K562 (cell line): ENCODE measurements at regions not wholly inside any gene's neighbourhood (a gene's known extent, or its start where the extent isn't known, plus 50 kb on each side); places are given as distances from the start of the nearest gene placed in this dataset.
A peak's percentile ranks its signal among the peaks of the same experiment; 100 is the strongest.

Source experiments
- DACH1 ChIP-seq: fragments of 450-650 bp; IDR thresholded peaks from 2 replicates; pipeline ENCODE4 v1.6.1; 2018; ENCODE audit not compliant: partially characterized antibody
- ETV1 ChIP-seq: fragments of 450-650 bp; conservative IDR thresholded peaks from 2 replicates; pipeline ENCODE4 v1.6.1; 2016; ENCODE audit warnings: missing genetic modification characterization, control low read depth, low read depth, missing compliant biosample characterization
- FOSL1 ChIP-seq: fragments of 200-800 bp; sonication (Bioruptor generic); conservative IDR thresholded peaks from 2 replicates; pipeline ENCODE4 v1.6.1; 2016; ENCODE audit warnings: missing genetic modification characterization, missing compliant biosample characterization
- HDAC1 ChIP-seq, 2 experiments: fragments of 450-650 bp; IDR thresholded peaks; 2 replicates each; pipeline ENCODE4 v1.6.1; 2016 to 2017; ENCODE audit warnings: inconsistent platforms in 1 of 2, mild to moderate bottlenecking in 1 of 2, moderate library complexity in 1 of 2
- HDAC3 ChIP-seq: fragments of 450-650 bp; IDR thresholded peaks from 2 replicates; pipeline ENCODE4 v1.6.1; 2018; ENCODE audit warnings: borderline replicate concordance, mild to moderate bottlenecking, moderate library complexity; ENCODE audit not compliant: partially characterized antibody
- HDAC8 ChIP-seq: fragments of 450-650 bp; IDR thresholded peaks from 2 replicates; pipeline ENCODE4 v1.6.1; 2016; ENCODE audit warnings: mild to moderate bottlenecking, missing genetic modification characterization, moderate library complexity, missing compliant biosample characterization
- HNRNPUL1 ChIP-seq: fragments of 200-400 bp; formaldehyde crosslinking; IDR thresholded peaks from 2 replicates; pipeline ENCODE4 v1.6.1; 2017; ENCODE audit warnings: low read length
- KAT2B ChIP-seq: IDR thresholded peaks from one replicate; pipeline ENCODE4 v1.6.1; 2012; ENCODE audit warnings: low read depth, mild to moderate bottlenecking, control low read depth, inconsistent platforms, low read length, moderate library complexity
- L3MBTL2 ChIP-seq: fragments of 450-650 bp; IDR thresholded peaks from 2 replicates; pipeline ENCODE4 v1.6.1; 2016; ENCODE audit warnings: mild to moderate bottlenecking, moderate library complexity
- MBD2 ChIP-seq: sonication (generic); IDR thresholded peaks from 2 replicates; pipeline ENCODE4 v1.6.1; 2016; ENCODE audit warnings: low read depth, borderline replicate concordance
- NUFIP1 ChIP-seq: fragments of 450-650 bp; IDR thresholded peaks from 2 replicates; pipeline ENCODE4 v1.6.1; 2018; ENCODE audit not compliant: partially characterized antibody
- PHF20 ChIP-seq: fragments of 450-650 bp; IDR thresholded peaks from 2 replicates; pipeline ENCODE4 v1.6.1; 2018; ENCODE audit not compliant: partially characterized antibody
- PHF8 ChIP-seq: fragments of 200-600 bp; sonication (generic); IDR thresholded peaks from 2 replicates; pipeline ENCODE4 v1.6.1; 2012; ENCODE audit warnings: mixed run types, mild to moderate bottlenecking, inconsistent platforms, low read length, moderate library complexity, borderline replicate concordance
- RBM15 ChIP-seq: fragments of 200-400 bp; formaldehyde crosslinking; IDR thresholded peaks from 2 replicates; pipeline ENCODE4 v1.6.1; 2018; ENCODE audit warnings: mild to moderate bottlenecking, low read length, moderate library complexity; ENCODE audit not compliant: insufficient read depth
- SAP30 ChIP-seq: fragments of 200-600 bp; sonication (generic); IDR thresholded peaks from 2 replicates; pipeline ENCODE4 v1.6.1; 2012; ENCODE audit warnings: borderline replicate concordance, low read depth, mild to moderate bottlenecking, moderate library complexity, low read length, control low read depth, inconsistent platforms; ENCODE audit not compliant: insufficient read depth, poor library complexity, severe bottlenecking
- SLC30A9 ChIP-seq: fragments of 250-450 bp; sonication (Bioruptor Pico); IDR thresholded peaks from 2 replicates; pipeline ENCODE4 v1.8.0; 2022; ENCODE audit warnings: mild to moderate bottlenecking, moderate library complexity
- SMARCA4 ChIP-seq: fragments of 450-650 bp; IDR thresholded peaks from 2 replicates; pipeline ENCODE4 v1.6.1; 2016
- SMARCC2 ChIP-seq: fragments of 450-650 bp; IDR thresholded peaks from 2 replicates; pipeline ENCODE4 v1.6.1; 2017; ENCODE audit warnings: antibody characterized with exemption, moderate library complexity, mild to moderate bottlenecking, low read depth
- TAF1 ChIP-seq: IDR thresholded peaks from 2 replicates; pipeline ENCODE4 v1.6.1; 2011; ENCODE audit warnings: mild to moderate bottlenecking, low read length, moderate library complexity; ENCODE audit not compliant: insufficient read depth, control insufficient read depth, severe bottlenecking; ENCODE audit errors: extremely low read depth
- TEAD2 ChIP-seq: fragments of 450-650 bp; IDR thresholded peaks from 2 replicates; pipeline ENCODE4 v1.6.1; 2016; ENCODE audit warnings: missing genetic modification characterization, control low read depth, missing compliant biosample characterization
- TEAD4 ChIP-seq, 2 experiments: sonication (generic) in 1 of 2; formaldehyde crosslinking in 1 of 2; IDR thresholded peaks; 2 replicates each; pipeline versions ENCODE4 v1.6.1 to v1.8.0; 2012 to 2022; ENCODE audit warnings: borderline replicate concordance in 1 of 2, inconsistent platforms in 1 of 2, low read length in 1 of 2, mild to moderate bottlenecking in 1 of 2, missing genetic modification reagents in 1 of 2
- ZNF507 ChIP-seq: conservative IDR thresholded peaks from 2 replicates; pipeline ENCODE4 v1.6.1; 2017; ENCODE audit warnings: missing genetic modification characterization, missing compliant biosample characterization
- ZNF57 ChIP-seq: fragments of 450-650 bp; formaldehyde crosslinking; IDR thresholded peaks from 2 replicates; pipeline ENCODE4 v1.4.0; 2020; ENCODE audit warnings: mild to moderate bottlenecking, moderate library complexity
- ZNF696 ChIP-seq: fragments of 250-450 bp; sonication (Bioruptor Pico); conservative IDR thresholded peaks from 2 replicates; pipeline ENCODE4 v1.4.0; 2020; ENCODE audit warnings: mild to moderate bottlenecking, moderate library complexity
- TF ChIP-seq, protein P1 (sequence below), 3 experiments: IDR thresholded peaks in 2 of 3; conservative IDR thresholded peaks in 1 of 3; 2 replicates each; pipeline ENCODE4 v1.5.1; 2011 to 2012; ENCODE audit warnings: low read length in 3 of 3, mild to moderate bottlenecking in 3 of 3, control low read depth in 2 of 3, improper control_type of control experiment in 1 of 3, inconsistent platforms in 1 of 3, low read depth in 1 of 3, mixed read lengths in 1 of 3, moderate library complexity in 1 of 3; ENCODE audit not compliant: insufficient read depth in 2 of 3
- TF ChIP-seq, protein P2 (sequence below): fragments of 450-650 bp; conservative IDR thresholded peaks from 2 replicates; pipeline ENCODE4 v1.6.1; 2016; ENCODE audit warnings: missing genetic modification characterization, low read depth, mild to moderate bottlenecking, control low read depth, missing compliant biosample characterization

DNA sequence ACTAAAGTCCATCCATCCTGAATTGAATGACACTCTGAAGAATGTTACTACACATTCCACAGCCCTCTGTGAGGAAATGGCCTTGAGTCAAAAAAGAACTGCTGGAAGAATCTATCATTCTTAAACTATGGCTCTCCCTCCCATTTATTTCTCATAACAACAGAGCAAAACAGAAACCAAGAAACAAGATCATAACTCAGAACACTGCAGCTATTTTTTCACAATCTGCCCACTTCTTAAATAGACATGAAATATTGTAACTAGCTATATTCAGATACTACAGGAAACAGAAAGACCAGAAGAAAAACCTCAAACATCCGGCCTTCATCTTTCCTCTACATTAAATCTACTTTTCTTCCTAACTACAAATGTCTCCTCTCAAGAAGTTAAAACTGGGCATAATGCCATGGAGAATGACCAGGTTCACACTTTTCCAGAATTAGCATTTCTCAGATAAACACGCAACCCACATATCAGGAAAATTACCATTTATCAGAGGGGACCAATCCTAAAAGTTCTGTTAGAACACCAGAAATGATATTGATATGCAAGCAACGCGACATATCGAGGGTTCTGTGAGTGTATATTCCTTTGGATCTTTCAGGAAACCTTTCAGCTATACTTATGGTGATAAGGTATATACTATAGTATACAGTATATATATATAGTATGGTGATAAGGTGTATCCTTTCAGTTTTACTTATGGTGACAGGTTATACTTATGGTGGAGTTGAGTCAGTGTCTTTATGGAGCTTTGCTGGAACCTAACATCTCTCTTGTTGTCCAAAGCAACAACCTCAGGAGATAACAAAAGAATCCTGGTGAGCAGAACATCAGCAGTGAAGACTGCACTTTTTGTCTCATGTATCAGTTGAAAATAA lies 60.4 kb upstream of the IRF2 start (continued):
- TF ChIP-seq HDAC3 (no peak), ETV1 (tag) (peak; percentile 77), ZNF507 (tag) (no peak), NUFIP1 (no peak), MBD2 (no peak), SAP30 (no peak), PHF8 (no peak), SMARCA4 (peak; percentile 69), TAF1 (no peak), DACH1 (no peak), L3MBTL2 (no peak), KAT2B (no peak), HDAC8 (tag) (no peak), RBM15 (no peak), HDAC1 (IDR thresholded peaks at IDR 0.05) (no peak), HNRNPUL1 (no peak), ZNF696 (no peak), TEAD2 (tag) (no peak), SMARCC2 (0 out of 2 replicates have a peak, but pooled peaks have one; percentile 25), PHF20 (no peak), ZNF57 (CRISPR knock-in tag) (no peak), TEAD4 (IDR thresholded peaks at IDR 0.05; ENCODE audit: low read length) (no peak), TEAD4 (CRISPR knock-in tag; IDR thresholded peaks at IDR 0.05; ENCODE audit: borderline replicate concordance) (no peak), SLC30A9 (CRISPR knock-in tag) (no peak), FOSL1 (0 out of 2 replicates have a peak, but pooled peaks have one; percentile 13)
- TF ChIP-seq, protein P1, sequence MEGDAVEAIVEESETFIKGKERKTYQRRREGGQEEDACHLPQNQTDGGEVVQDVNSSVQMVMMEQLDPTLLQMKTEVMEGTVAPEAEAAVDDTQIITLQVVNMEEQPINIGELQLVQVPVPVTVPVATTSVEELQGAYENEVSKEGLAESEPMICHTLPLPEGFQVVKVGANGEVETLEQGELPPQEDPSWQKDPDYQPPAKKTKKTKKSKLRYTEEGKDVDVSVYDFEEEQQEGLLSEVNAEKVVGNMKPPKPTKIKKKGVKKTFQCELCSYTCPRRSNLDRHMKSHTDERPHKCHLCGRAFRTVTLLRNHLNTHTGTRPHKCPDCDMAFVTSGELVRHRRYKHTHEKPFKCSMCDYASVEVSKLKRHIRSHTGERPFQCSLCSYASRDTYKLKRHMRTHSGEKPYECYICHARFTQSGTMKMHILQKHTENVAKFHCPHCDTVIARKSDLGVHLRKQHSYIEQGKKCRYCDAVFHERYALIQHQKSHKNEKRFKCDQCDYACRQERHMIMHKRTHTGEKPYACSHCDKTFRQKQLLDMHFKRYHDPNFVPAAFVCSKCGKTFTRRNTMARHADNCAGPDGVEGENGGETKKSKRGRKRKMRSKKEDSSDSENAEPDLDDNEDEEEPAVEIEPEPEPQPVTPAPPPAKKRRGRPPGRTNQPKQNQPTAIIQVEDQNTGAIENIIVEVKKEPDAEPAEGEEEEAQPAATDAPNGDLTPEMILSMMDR (IDR thresholded peaks at IDR 0.05 in 2 of 3, conservative IDR thresholded peaks at IDR 0.05 in 1 of 3; ENCODE audit: insufficient read depth in 2 of 3, low read depth in 1 of 3, low read length in 3 of 3): no peak
- TF ChIP-seq, protein P2, sequence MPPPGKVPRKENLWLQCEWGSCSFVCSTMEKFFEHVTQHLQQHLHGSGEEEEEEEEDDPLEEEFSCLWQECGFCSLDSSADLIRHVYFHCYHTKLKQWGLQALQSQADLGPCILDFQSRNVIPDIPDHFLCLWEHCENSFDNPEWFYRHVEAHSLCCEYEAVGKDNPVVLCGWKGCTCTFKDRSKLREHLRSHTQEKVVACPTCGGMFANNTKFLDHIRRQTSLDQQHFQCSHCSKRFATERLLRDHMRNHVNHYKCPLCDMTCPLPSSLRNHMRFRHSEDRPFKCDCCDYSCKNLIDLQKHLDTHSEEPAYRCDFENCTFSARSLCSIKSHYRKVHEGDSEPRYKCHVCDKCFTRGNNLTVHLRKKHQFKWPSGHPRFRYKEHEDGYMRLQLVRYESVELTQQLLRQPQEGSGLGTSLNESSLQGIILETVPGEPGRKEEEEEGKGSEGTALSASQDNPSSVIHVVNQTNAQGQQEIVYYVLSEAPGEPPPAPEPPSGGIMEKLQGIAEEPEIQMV (tag): no peak
